ENCODE measurements at regions not wholly inside any gene's neighbourhood (a gene's known extent, or its start where the extent isn't known, plus 50 kb on each side); places are given as distances from the start of the nearest gene placed in this dataset.

DNA sequence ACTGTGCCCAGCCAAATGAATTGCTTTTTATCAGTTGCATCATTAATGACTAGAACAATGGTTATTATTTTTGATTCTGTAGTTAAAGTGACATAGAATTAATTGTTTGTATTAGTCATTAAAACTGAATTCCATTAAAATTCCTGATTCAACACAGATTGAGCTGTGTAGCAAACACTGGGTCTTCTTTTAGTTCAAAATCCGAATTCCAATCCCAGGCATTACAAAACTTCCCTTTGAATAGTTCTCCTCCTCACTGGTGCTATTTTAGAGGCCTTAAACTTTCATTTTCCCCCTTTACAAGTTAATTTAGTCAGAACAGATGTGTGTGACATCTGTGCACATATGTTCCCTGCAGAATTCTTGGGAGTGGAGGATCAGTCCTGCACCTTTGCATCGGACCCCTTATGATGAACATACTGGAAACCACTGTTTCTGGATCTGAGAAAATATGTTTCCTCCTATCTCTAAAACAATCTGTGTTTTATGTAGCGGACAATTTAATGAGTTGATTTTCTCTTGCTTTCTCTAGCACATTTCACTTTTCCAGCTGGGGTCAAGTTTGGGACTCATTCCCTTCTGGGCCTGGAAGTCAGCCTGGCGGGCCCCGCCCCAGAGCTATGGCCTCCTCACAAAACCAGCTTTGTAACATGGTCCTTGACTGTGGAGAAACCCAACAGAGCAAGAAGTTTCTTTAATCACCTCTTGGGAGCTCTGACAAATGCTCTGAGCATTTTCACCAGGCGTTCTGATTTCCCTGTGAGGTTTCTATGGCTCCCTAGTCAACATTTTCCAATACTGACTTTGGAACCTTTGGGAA is 87.9 kb upstream of the MAMDC2 start:
- Histone ChIP-seq H3K4me1 (no peaks in the 10 kb centered on the region), H3K4me3 (no peak overlapping the region), H3K36me3 (no peaks in the 10 kb centered on the region), H3K9me3 (no peaks in the 10 kb centered on the region), H3K27me3 (peaks cover 0 to 9% (median 0%) of the 10 kb centered on the region in 7 donors), H3K27ac (peak overlapping the region in 1 of 10 donors; percentile 19)
- WGBS, 2 donors: 73 to 76% methylated on average over 6 of the region's 6 CpGs
- TF ChIP-seq, protein P1, sequence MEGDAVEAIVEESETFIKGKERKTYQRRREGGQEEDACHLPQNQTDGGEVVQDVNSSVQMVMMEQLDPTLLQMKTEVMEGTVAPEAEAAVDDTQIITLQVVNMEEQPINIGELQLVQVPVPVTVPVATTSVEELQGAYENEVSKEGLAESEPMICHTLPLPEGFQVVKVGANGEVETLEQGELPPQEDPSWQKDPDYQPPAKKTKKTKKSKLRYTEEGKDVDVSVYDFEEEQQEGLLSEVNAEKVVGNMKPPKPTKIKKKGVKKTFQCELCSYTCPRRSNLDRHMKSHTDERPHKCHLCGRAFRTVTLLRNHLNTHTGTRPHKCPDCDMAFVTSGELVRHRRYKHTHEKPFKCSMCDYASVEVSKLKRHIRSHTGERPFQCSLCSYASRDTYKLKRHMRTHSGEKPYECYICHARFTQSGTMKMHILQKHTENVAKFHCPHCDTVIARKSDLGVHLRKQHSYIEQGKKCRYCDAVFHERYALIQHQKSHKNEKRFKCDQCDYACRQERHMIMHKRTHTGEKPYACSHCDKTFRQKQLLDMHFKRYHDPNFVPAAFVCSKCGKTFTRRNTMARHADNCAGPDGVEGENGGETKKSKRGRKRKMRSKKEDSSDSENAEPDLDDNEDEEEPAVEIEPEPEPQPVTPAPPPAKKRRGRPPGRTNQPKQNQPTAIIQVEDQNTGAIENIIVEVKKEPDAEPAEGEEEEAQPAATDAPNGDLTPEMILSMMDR (IDR thresholded peaks at IDR 0.05): no peak
- intact Hi-C loops (cut with DNase I): no loop called here
- peak in 4 of 8 donors; percentile 46 to 78 (median 64) for ATAC-seq
- peak in 1 of 2 donors; percentile 17 for DNase-seq

- intact Hi-C loops (cut with DNase I): loop anchor here in 1 of 10 donors (10.0 kb wide), 1 partner anchor 263 kb away; no protein-coding TSS in a partner anchor
- DNase-seq (no peak), ATAC-seq (no peak)
- Histone ChIP-seq H3K36me3 (no peaks in the 10 kb centered on the region), H3K27ac (no peak overlapping the region), H3K9me3 (no peaks in the 10 kb centered on the region), H3K27me3 (peaks cover 0 to 9% (median 0%) of the 10 kb centered on the region in 7 donors), H3K4me1 (no peaks in the 10 kb centered on the region), H3K4me3 (no peak overlapping the region)
- 70 to 80% methylated on average over 1 of the region's 1 CpG for WGBS, 2 donors
- TF ChIP-seq, protein P1 (IDR thresholded peaks at IDR 0.05): no peak
Observed at GRCh38 chr9:69961843-69962242, 81.8 kb upstream of the MAMDC2 start.

DNA sequence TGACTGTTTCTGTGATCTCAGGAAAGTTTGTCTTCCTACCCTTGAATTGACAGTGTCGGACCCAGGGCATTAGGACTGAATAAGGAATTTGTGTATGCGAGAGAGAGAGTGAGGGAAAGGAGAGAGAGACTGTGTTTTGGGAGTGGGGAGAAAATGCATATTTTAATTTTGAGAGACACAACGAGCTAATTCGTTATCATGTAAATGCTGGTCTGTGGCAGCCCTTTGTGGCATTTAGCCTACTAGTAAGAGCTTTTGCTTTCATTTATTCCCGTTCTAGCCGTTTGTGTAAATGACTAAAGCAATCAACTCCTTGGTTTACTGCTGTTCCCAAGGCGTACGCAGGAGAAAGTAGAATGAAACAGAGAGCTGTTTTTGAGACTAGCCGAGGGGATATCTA is 79.8 kb upstream of the MAMDC2 start:
- WGBS, 2 donors: 67 to 69% methylated on average over 9 of the region's 9 CpGs

GRCh38 chr9:69964446-69964845 is 79.2 kb upstream of the MAMDC2 start:
- ATAC-seq (no peak), DNase-seq (no peak)
- TF ChIP-seq, protein P1 (IDR thresholded peaks at IDR 0.05): no peak
- no peak overlapping the region for H3K27ac ChIP-seq
- H3K36me3 ChIP-seq: no peaks in the 10 kb centered on the region
- H3K9me3 ChIP-seq: no peaks in the 10 kb centered on the region
- 89 to 100% methylated on average over 1 of the region's 1 CpG for WGBS, 2 donors
- H3K4me3 ChIP-seq: no peak overlapping the region
- H3K4me1 ChIP-seq: no peaks in the 10 kb centered on the region
- intact Hi-C loops (cut with DNase I): loop anchor here in 1 of 10 donors (10.0 kb wide), 1 partner anchor 260 kb away; no protein-coding TSS in a partner anchor
- no peaks in the 10 kb centered on the region for H3K27me3 ChIP-seq

More for the DNA sequence above, 79.8 kb upstream of the MAMDC2 start:
- no peaks in the 10 kb centered on the region for H3K27me3 ChIP-seq
- H3K4me1 ChIP-seq: no peaks in the 10 kb centered on the region
- no peak overlapping the region for H3K4me3 ChIP-seq
- intact Hi-C loops (cut with DNase I): loop anchor here in 1 of 10 donors (10.0 kb wide), 1 partner anchor 261 kb away; no protein-coding TSS in a partner anchor
- H3K27ac ChIP-seq: no peak overlapping the region
- H3K9me3 ChIP-seq: no peaks in the 10 kb centered on the region
- no peaks in the 10 kb centered on the region for H3K36me3 ChIP-seq
- DNase-seq (no peak), ATAC-seq (no peak)
- TF ChIP-seq, protein P1 (IDR thresholded peaks at IDR 0.05): no peak

Measured in heart right ventricle (tissue), 16 donors.